H1 (cell line): ENCODE measurements at regions not wholly inside any gene's neighbourhood (a gene's known extent, or its start where the extent isn't known, plus 50 kb on each side); places are given as distances from the start of the nearest gene placed in this dataset.

ENCODE experiments used
- CTCF ChIA-PET: fragments of 300-600 bp; sonication (Branson Sonifier 250); formaldehyde crosslinking; loops from one replicate; lab custom pipeline; 2021; ENCODE audit not compliant: partially characterized antibody; lab: Charles Lee
- POLR2A ChIA-PET: fragments of 300-600 bp; sonication (Branson Sonifier 250); formaldehyde crosslinking; loops from one replicate; lab custom pipeline; 2021; ENCODE audit warnings: inconsistent platforms; ENCODE audit not compliant: partially characterized antibody; lab: Charles Lee
- DNase-seq, 2 experiments: peaks; one replicate each; pipeline versions ENCODE4 v3.0.0 to v3.0.0-alpha.2; 2010 to 2022; ENCODE audit warnings: low spot score in 2 of 2, low read depth in 1 of 2, mixed read lengths in 1 of 2
- FAIRE-seq: peaks from 2 replicates; lab custom pipeline; 2011; peaks lifted over from hg19 to GRCh38; lab: Jason Lieb, UNC
- H2AFZ ChIP-seq: 2 replicates; pipeline ENCODE4 v1.8.1; 2012; ENCODE audit warnings: low read length, inconsistent platforms
- H2AK5ac ChIP-seq: 2 replicates; pipeline ENCODE4 v1.6.1; 2013; ENCODE audit warnings: low read depth, low read length
- H2BK120ac ChIP-seq: replicated peaks from 2 replicates; pipeline ENCODE3; 2013; ENCODE audit warnings: low read depth, low read length, inconsistent platforms
- H2BK12ac ChIP-seq: 2 replicates; pipeline ENCODE4 v1.6.1; 2013; ENCODE audit warnings: low read depth, low read length
- H2BK15ac ChIP-seq: 2 replicates; pipeline ENCODE4 v1.6.1; 2013; ENCODE audit warnings: low read length
- H2BK20ac ChIP-seq: 2 replicates; pipeline ENCODE4 v1.6.1; 2013; ENCODE audit warnings: low read length
- H2BK5ac ChIP-seq: 2 replicates; pipeline ENCODE4 v1.6.1; 2013; ENCODE audit warnings: low read depth, low read length
- H3K14ac ChIP-seq: 2 replicates; pipeline ENCODE4 v1.6.1; 2013; ENCODE audit warnings: inconsistent platforms; ENCODE audit not compliant: insufficient read length
- H3K18ac ChIP-seq: 2 replicates; pipeline ENCODE4 v1.6.1; 2013; ENCODE audit warnings: low read length; ENCODE audit errors: extremely low read depth
- H3K23ac ChIP-seq: 2 replicates; pipeline ENCODE4 v1.6.1; 2013; ENCODE audit warnings: inconsistent platforms; ENCODE audit not compliant: insufficient read length
- H3K23me2 ChIP-seq: 2 replicates; pipeline ENCODE4 v1.6.1; 2013; ENCODE audit warnings: low read depth, low read length
- H3K27ac ChIP-seq: 2 replicates; pipeline ENCODE4 v1.6.1; 2011; ENCODE audit warnings: low read depth, low read length, inconsistent platforms
- H3K27me3 ChIP-seq, 4 experiments: replicated peaks in 1 of 4; 1 replicate in 1 of 4; 2 replicates in 3 of 4; pipeline versions ENCODE4 v1.6.1 to v1.8.1; 2011 to 2013; ENCODE audit warnings: low read length in 3 of 4, mild to moderate bottlenecking in 3 of 4, inconsistent platforms in 2 of 4, mixed read lengths in 2 of 4, moderate library complexity in 1 of 4; ENCODE audit not compliant: control insufficient read depth in 3 of 4, insufficient read depth in 3 of 4; ENCODE audit errors: extremely low read depth in 1 of 4
- H3K36me3 ChIP-seq, 4 experiments: 2 replicates each; pipeline versions ENCODE4 v1.6.1 to v1.8.1; 2011 to 2013; ENCODE audit warnings: mild to moderate bottlenecking in 4 of 4, low read length in 3 of 4, moderate library complexity in 2 of 4, control low read depth in 1 of 4, inconsistent platforms in 1 of 4; ENCODE audit not compliant: insufficient read depth in 4 of 4, control insufficient read depth in 2 of 4
- H3K4ac ChIP-seq: replicated peaks from 2 replicates; pipeline ENCODE3; 2013; ENCODE audit warnings: low read length, low read depth, mixed read lengths, inconsistent platforms; ENCODE audit not compliant: insufficient read length
- H3K4me1 ChIP-seq, 4 experiments: replicated peaks in 1 of 4; 1 replicate in 1 of 4; 2 replicates in 3 of 4; pipeline versions ENCODE4 v1.6.1 to v1.8.1; 2011 to 2013; ENCODE audit warnings: low read length in 3 of 4, inconsistent platforms in 2 of 4, mixed read lengths in 1 of 4; ENCODE audit not compliant: insufficient read depth in 4 of 4, control insufficient read depth in 3 of 4
- H3K4me2 ChIP-seq, 2 experiments: 2 replicates each; pipeline versions ENCODE4 v1.6.1 to v1.8.1; 2011 to 2013; ENCODE audit warnings: low read depth in 2 of 2, low read length in 2 of 2, control low read depth in 1 of 2, inconsistent platforms in 1 of 2, mild to moderate bottlenecking in 1 of 2; ENCODE audit not compliant: insufficient read depth in 1 of 2
- H3K4me3 ChIP-seq, 4 experiments: fragments of 200-600, 300-600 bp in 1 of 4; sonication (generic), shearing (Covaris generic), sonication (Bioruptor Twin) in 1 of 4; 2 replicates each; pipeline versions ENCODE4 v1.5.1 to v1.8.1; 2011 to 2016; ENCODE audit warnings: low read length in 4 of 4, low read depth in 3 of 4, control low read depth in 2 of 4, inconsistent platforms in 2 of 4, mild to moderate bottlenecking in 2 of 4, mixed read lengths in 1 of 4, moderate library complexity in 1 of 4; ENCODE audit not compliant: insufficient read depth in 2 of 4; ENCODE audit errors: extremely low read depth in 1 of 4
- H3K56ac ChIP-seq: replicated peaks from 2 replicates; pipeline ENCODE3; 2013; ENCODE audit warnings: low read depth, mild to moderate bottlenecking, mixed read lengths, low read length, inconsistent platforms; ENCODE audit not compliant: insufficient read length
- H3K79me1 ChIP-seq: 2 replicates; pipeline ENCODE4 v1.6.1; 2013; ENCODE audit warnings: low read depth, low read length, control low read depth
- H3K79me2 ChIP-seq, 2 experiments: 2 replicates each; pipeline versions ENCODE4 v1.6.1 to v1.8.1; 2012 to 2013; ENCODE audit warnings: low read length in 2 of 2, mild to moderate bottlenecking in 2 of 2, inconsistent platforms in 1 of 2; ENCODE audit not compliant: insufficient read depth in 2 of 2, control insufficient read depth in 1 of 2
- H3K9ac ChIP-seq, 4 experiments: replicated peaks in 1 of 4; 1 replicate in 1 of 4; 2 replicates in 3 of 4; pipeline versions ENCODE4 v1.6.1 to v1.8.1; 2011 to 2013; ENCODE audit warnings: low read depth in 3 of 4, low read length in 3 of 4, control low read depth in 2 of 4, mild to moderate bottlenecking in 2 of 4, moderate library complexity in 2 of 4, inconsistent platforms in 1 of 4; ENCODE audit errors: extremely low read depth in 1 of 4
- H3K9me3 ChIP-seq, 2 experiments: 2 replicates each; pipeline versions ENCODE4 v1.6.1 to v1.8.1; 2012 to 2013; ENCODE audit warnings: mild to moderate bottlenecking in 2 of 2, moderate library complexity in 2 of 2, control low read depth in 1 of 2, inconsistent platforms in 1 of 2, low read depth in 1 of 2, low read length in 1 of 2, mixed read lengths in 1 of 2; ENCODE audit not compliant: insufficient read depth in 2 of 2
- H4K20me1 ChIP-seq, 2 experiments: replicated peaks in 1 of 2; 2 replicates each; pipeline versions ENCODE3 to v1.8.1; 2011 to 2013; ENCODE audit warnings: inconsistent platforms in 2 of 2, low read length in 2 of 2, mild to moderate bottlenecking in 1 of 2; ENCODE audit not compliant: insufficient read depth in 2 of 2, control insufficient read depth in 1 of 2
- H4K5ac ChIP-seq: 2 replicates; pipeline ENCODE4 v1.6.1; 2013; ENCODE audit warnings: low read length, low read depth, mixed read lengths, inconsistent platforms; ENCODE audit not compliant: insufficient read length
- H4K8ac ChIP-seq: 2 replicates; pipeline ENCODE4 v1.8.0; 2013; ENCODE audit warnings: mild to moderate bottlenecking, moderate library complexity, low read length, inconsistent platforms; ENCODE audit not compliant: insufficient read depth; ENCODE audit errors: extremely low read depth
- H4K91ac ChIP-seq: replicated peaks from 2 replicates; pipeline ENCODE3; 2013; ENCODE audit warnings: low read length, mixed read lengths, inconsistent platforms; ENCODE audit not compliant: insufficient read length
- ASH2L ChIP-seq: fragments of 200-600, 300-600 bp; sonication (generic); IDR thresholded peaks from one replicate; pipeline ENCODE4 v1.7.1; 2017; ENCODE audit warnings: low read length
- BACH1 ChIP-seq: IDR thresholded peaks from 2 replicates; pipeline ENCODE4 v1.6.1; 2012; ENCODE audit warnings: low read length, improper control_type of control experiment
- CEBPB ChIP-seq: IDR thresholded peaks from 2 replicates; pipeline ENCODE4 v1.6.1; 2012; ENCODE audit warnings: low read depth, low read length
- CTCF ChIP-seq, 3 experiments: IDR thresholded peaks; 1 replicate in 2 of 3; 2 replicates in 1 of 3; pipeline versions ENCODE4 v1.5.1 to v1.6.1; 2011; ENCODE audit warnings: low read length in 3 of 3, mild to moderate bottlenecking in 3 of 3, inconsistent platforms in 2 of 3, low read depth in 1 of 3, moderate library complexity in 1 of 3; ENCODE audit not compliant: insufficient read depth in 1 of 3; ENCODE audit errors: control extremely low read depth in 1 of 3
- EGR1 ChIP-seq: IDR thresholded peaks from 2 replicates; pipeline ENCODE4 v1.6.1; 2011; ENCODE audit warnings: low read depth, low read length, borderline replicate concordance
- HDAC2 ChIP-seq, 2 experiments: fragments of 300-600 bp in 1 of 2; sonication (generic) in 1 of 2; IDR thresholded peaks; 2 replicates each; pipeline ENCODE4 v1.6.1; 2011 to 2012; ENCODE audit warnings: low read depth in 2 of 2, low read length in 2 of 2, mild to moderate bottlenecking in 2 of 2, moderate library complexity in 2 of 2, borderline replicate concordance in 1 of 2, inconsistent platforms in 1 of 2
- NANOG ChIP-seq: IDR thresholded peaks from 2 replicates; pipeline ENCODE4 v1.6.1; 2011; ENCODE audit warnings: low read length, low read depth, mild to moderate bottlenecking, inconsistent platforms; ENCODE audit not compliant: insufficient read depth, poor library complexity, severe bottlenecking
- RBBP5 ChIP-seq: IDR thresholded peaks from 2 replicates; pipeline ENCODE4 v1.7.1; 2012; ENCODE audit warnings: low read depth, mild to moderate bottlenecking, inconsistent platforms, low read length, moderate library complexity, borderline replicate concordance
- RFX5 ChIP-seq: IDR thresholded peaks from 2 replicates; pipeline ENCODE4 v1.6.1; 2011; ENCODE audit warnings: low read depth, low read length, improper control_type of control experiment, borderline replicate concordance
- RNF2 ChIP-seq: fragments of 200-900, 300-1000 bp; sonication (generic); IDR thresholded peaks from 2 replicates; pipeline ENCODE4 v1.7.1; 2016; ENCODE audit warnings: borderline replicate concordance, low read depth, mild to moderate bottlenecking, antibody characterized with exemption, low read length; ENCODE audit not compliant: poor library complexity, severe bottlenecking; ENCODE audit errors: missing control alignments
- SIRT6 ChIP-seq: IDR thresholded peaks from one replicate; pipeline ENCODE4 v1.7.1; 2012; ENCODE audit warnings: low read length, inconsistent platforms
- WGBS, 2 experiments: shearing (Covaris generic) in 1 of 2; methylation state at CpG; one replicate each; pipeline versions ENCODE4 v1.1.6 to v1.1.7; 2013 to 2015; ENCODE audit warnings: low lambda C conversion rate in 2 of 2, mixed read lengths in 2 of 2, inconsistent platforms in 1 of 2, low coverage in 1 of 2, missing lambda C conversion rate in 1 of 2; ENCODE audit not compliant: insufficient replicate concordance in 2 of 2, insufficient coverage in 1 of 2, insufficient read length in 1 of 2; ENCODE audit errors: extremely low coverage in 1 of 2, missing lambda C conversion rate in 1 of 2; 5-methylcytosine and 5-hydroxymethylcytosine counted together

GRCh38 chr2:8058652-8059051 is 623.2 kb upstream of the ID2 start:
- Histone ChIP-seq H3K23me2 (no peaks in the 10 kb centered on the region), H2BK20ac (no peak overlapping the region), H3K27ac (no peak overlapping the region), H3K23ac (no peak overlapping the region), H3K36me3 (no peaks in the 10 kb centered on the region), H4K91ac (no peak overlapping the region), H2AK5ac (no peak overlapping the region), H3K14ac (no peak overlapping the region), H4K8ac (no peak overlapping the region), H3K18ac (no peak overlapping the region), H3K4ac (no peak overlapping the region), H2BK15ac (no peak overlapping the region), H3K56ac (no peak overlapping the region), H4K5ac (no peak overlapping the region), H2AFZ (no peak overlapping the region)
- FAIRE-seq = no peak
- DNase-seq = no peak
- TF ChIP-seq BACH1 = no peak
- no peak for TF ChIP-seq RBBP5
- TF ChIP-seq RFX5 = no peak
- TF ChIP-seq HDAC2 (IDR thresholded peaks at IDR 0.05; ENCODE audit: borderline replicate concordance in 1 of 2, low read depth in 2 of 2, low read length in 2 of 2) = no peak
- no peak for TF ChIP-seq SIRT6
- TF ChIP-seq RNF2 = no peak
- TF ChIP-seq EGR1 = no peak
- TF ChIP-seq NANOG = no peak
- no peak for TF ChIP-seq CEBPB
- TF ChIP-seq ASH2L = no peak
- no peak for TF ChIP-seq CTCF (IDR thresholded peaks at IDR 0.05; ENCODE audit: control extremely low read depth in 1 of 3, insufficient read depth in 1 of 3, low read depth in 1 of 3, low read length in 3 of 3)
- TF ChIP-seq, all 59 proteins: peak for 0
- Histone ChIP-seq H3K4me1 (no peaks in the 10 kb centered on the region), H3K4me3 (no peak overlapping the region), H3K9ac (no peak overlapping the region), H2BK120ac (no peak overlapping the region), H2BK12ac (no peak overlapping the region), H4K20me1 (no peaks in the 10 kb centered on the region), H2BK5ac (no peak overlapping the region), H3K79me1 (no peaks in the 10 kb centered on the region), H3K9me3 (no peaks in the 10 kb centered on the region), H3K4me2 (no peak overlapping the region), H3K27me3 (no peaks in the 10 kb centered on the region), H3K79me2 (no peaks in the 10 kb centered on the region)
- 76% methylated on average over 2 of the region's 2 CpGs; no CpG with 5 or more reads in 1 of the 2 experiments for WGBS, 2 experiments
- ChIA-PET POLR2A (no interaction called here), CTCF (no interaction called here)
